AG08396 (cell line): ENCODE measurements at regions not wholly inside any gene's neighbourhood (a gene's known extent, or its start where the extent isn't known, plus 50 kb on each side); places are given as distances from the start of the nearest gene placed in this dataset.
A peak's percentile ranks its signal among the peaks of the same experiment; 100 is the strongest.
"Not testable (repeated sequence)": the region's sequence is repeated elsewhere in the genome, so short reads cannot be mapped to it uniquely, and the experiment has no call there.

Experiments used
- DNase-seq: peaks from one replicate; pipeline ENCODE4 v3.0.0; 2012; ENCODE audit warnings: low spot score, mixed read lengths

- DNase-seq = no peak
These were observed 131.4 kb upstream of the F3 start for GRCh38 chr1:94672934-94673333.

GRCh38 chr1:94672001-94672400 is 130.4 kb upstream of the F3 start:
- DNase-seq = no peak

GRCh38 chr1:94670273-94670672 is 128.7 kb upstream of the F3 start:
- DNase-seq = no peak

- no peak for DNase-seq
These were observed 127.6 kb upstream of the F3 start for GRCh38 chr1:94669198-94669597.

GRCh38 chr1:94668528-94668927 is 127.0 kb upstream of the F3 start:
- no peak for DNase-seq

GRCh38 chr1:94667818-94668217 is 126.3 kb upstream of the F3 start:
- DNase-seq = no peak

- no peak for DNase-seq
These were observed 125.2 kb upstream of the F3 start for GRCh38 chr1:94666797-94667196.

GRCh38 chr1:94661431-94661932 is 119.9 kb upstream of the F3 start:
- DNase-seq = no peak

GRCh38 chr1:94660994-94661393 is 119.4 kb upstream of the F3 start:
- no peak for DNase-seq

- DNase-seq = no peak
These were observed 118.7 kb upstream of the F3 start for GRCh38 chr1:94660258-94660657.

- not testable (repeated sequence) for DNase-seq
These were observed 117.6 kb upstream of the F3 start for GRCh38 chr1:94659202-94659601.

- DNase-seq = no peak
These were observed 116.7 kb upstream of the F3 start for GRCh38 chr1:94658221-94658620.

GRCh38 chr1:94657776-94658175 is 116.2 kb upstream of the F3 start:
- DNase-seq = not testable (repeated sequence)

GRCh38 chr1:94656967-94657366 is 115.4 kb upstream of the F3 start:
- no peak for DNase-seq

GRCh38 chr1:94654919-94655318 is 113.4 kb upstream of the F3 start:
- DNase-seq = no peak

GRCh38 chr1:94654459-94654858 is 112.9 kb upstream of the F3 start:
- no peak for DNase-seq

GRCh38 chr1:94654031-94654430 is 112.5 kb upstream of the F3 start:
- DNase-seq = no peak

GRCh38 chr1:94653454-94653853 is 111.9 kb upstream of the F3 start:
- no peak for DNase-seq

- no peak for DNase-seq
These were observed 109.5 kb upstream of the F3 start for GRCh38 chr1:94651076-94651475.

- DNase-seq = no peak
These were observed 108.7 kb upstream of the F3 start for GRCh38 chr1:94650301-94650700.

- peak; percentile 85 for DNase-seq
These were observed 106.9 kb upstream of the F3 start for GRCh38 chr1:94648225-94649007.

GRCh38 chr1:94646786-94647555 is 105.4 kb upstream of the F3 start:
- DNase-seq = no peak

- no peak for DNase-seq
These were observed 104.6 kb upstream of the F3 start for GRCh38 chr1:94646141-94646643.
